RKO (cell line): ENCODE measurements at regions not wholly inside any gene's neighbourhood (a gene's known extent, or its start where the extent isn't known, plus 50 kb on each side); places are given as distances from the start of the nearest gene placed in this dataset.

ENCODE experiments used
- DNase-seq: peaks from one replicate; pipeline ENCODE4 v3.0.0-alpha.2; 2016; ENCODE audit warnings: low spot score

DNA sequence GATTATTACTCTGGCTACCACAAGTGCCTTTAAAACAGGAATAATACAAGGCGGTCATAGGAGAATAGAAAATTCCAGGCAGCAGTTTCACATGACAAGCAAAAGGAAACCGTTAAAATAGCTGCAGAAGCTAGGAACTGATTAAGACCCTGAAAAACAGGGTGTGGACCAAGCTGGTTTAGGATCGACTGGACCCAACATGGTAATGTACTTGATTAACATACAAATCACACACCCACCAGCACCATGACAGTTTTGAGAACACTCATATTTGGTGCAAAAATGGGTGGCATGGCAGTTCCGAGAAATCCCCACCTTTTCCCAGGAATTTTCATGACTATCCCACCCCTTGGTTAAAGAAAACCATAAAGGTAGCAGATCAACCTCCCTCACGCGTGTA is 51.9 kb upstream of the TMEM163 start:
- no peak for DNase-seq

- DNase-seq, result no peak
These were observed 52.6 kb upstream of the TMEM163 start for GRCh38 chr2:134771313-134771801.

GRCh38 chr2:134772493-134773169 is 53.8 kb upstream of the TMEM163 start:
- no peak for DNase-seq

GRCh38 chr2:134773335-134773734 is 54.5 kb upstream of the TMEM163 start:
- DNase-seq, result no peak

DNA sequence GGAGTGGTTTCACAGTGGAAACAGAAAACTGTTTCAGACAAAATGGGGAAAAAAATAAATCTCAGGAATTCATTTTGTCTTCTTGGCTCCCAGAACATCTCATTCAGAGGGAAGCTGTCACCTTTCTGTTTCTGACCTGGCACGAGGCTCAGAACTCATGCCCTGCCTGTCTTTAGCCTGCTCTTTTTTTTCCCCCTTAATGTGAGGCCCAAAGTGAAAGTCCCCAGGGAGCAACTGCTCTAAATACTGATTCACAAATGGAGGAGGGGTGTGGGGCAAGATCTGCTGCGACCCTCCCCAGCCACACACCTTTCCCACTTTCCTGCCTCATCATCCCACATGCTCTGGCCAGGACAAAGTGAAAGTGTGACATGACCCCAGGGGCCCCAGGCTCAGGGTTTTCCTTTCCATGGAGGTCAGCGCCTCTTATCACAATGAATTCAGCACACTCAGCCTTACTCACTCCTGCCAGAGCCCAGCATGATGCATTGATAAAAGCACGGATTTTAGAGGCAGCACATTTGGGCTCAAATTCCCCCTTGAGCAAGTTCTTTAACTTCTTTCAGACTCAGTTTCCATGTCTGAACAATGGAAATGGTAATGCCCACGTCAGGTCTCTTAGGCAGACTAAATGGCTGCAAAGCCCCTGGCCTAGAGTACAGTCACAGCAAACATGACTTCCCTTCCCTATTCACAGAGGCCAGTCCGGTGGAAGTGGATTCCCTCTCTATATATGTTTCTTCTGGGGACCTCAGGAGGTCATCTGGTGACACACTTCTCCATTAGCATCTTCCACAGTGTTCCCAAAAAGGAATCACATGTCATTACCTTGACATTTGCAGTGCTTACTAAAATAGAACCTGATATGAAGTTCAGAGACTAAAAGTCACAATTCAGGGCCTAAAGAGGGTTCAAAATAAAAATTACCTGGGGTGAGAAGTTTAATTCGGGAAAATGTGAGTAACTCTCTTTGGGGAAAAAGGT is 55.3 kb upstream of the TMEM163 start:
- DNase-seq, result peak; percentile 19

- no peak for DNase-seq
These were observed 56.2 kb upstream of the TMEM163 start for GRCh38 chr2:134774786-134775641.

DNA sequence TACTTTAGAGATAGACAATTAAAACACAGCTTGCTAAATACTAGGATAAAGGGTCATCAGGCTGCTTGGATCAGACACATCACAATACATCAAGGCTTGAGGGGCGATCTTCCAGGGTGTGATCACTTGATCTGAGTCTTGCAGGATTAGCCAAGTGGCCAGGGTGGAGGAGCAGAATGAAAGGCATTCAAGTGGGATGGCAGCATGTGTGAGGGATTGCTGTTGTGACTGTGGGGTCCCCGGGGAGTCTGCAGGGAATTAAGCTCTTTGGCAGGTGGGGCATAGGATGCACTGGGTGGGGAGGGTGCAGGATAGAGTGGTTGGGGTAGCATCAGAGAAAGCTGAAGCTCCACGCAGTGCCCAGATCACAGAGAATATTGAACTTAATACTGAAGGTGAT is 58.0 kb upstream of the TMEM163 start:
- no peak for DNase-seq

DNA sequence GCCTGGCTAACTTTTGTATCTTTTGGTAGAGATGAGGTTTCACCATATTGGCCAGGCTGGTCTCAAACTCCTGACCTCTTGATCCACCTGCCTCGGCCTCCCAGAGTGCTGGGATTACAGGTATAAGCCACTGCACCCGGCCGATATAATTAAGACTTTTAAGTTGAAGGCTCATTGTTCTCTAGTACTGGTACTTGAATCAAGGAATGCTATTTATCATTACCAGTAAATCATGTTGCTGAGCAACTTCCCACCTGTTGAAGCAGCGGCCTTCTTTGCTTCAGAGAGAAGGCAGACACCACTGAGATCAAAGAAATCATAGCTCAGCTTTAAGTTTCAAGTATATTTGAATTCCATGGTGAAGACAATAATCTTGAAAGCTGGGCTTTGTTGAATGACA is 58.8 kb upstream of the TMEM163 start:
- DNase-seq, result no peak

DNA sequence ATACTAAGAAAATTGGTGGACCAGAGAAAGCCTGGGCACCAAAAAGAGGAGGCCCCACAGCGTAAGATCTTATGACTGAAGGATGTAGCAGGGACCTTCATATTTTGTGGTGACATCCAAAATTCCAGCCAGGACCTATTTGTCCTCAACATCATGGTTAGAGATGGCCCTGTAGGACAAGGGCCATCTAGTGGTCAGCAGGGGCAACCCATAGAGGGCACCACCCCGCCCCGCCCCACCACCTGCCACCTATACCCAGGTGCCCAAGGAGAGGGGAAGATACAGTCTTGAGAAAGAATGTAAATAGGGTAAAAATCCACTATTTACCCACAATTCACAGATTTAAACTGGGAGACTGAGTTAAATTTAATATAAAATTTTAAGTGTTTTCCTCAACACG is 59.6 kb upstream of the TMEM163 start:
- no peak for DNase-seq

DNA sequence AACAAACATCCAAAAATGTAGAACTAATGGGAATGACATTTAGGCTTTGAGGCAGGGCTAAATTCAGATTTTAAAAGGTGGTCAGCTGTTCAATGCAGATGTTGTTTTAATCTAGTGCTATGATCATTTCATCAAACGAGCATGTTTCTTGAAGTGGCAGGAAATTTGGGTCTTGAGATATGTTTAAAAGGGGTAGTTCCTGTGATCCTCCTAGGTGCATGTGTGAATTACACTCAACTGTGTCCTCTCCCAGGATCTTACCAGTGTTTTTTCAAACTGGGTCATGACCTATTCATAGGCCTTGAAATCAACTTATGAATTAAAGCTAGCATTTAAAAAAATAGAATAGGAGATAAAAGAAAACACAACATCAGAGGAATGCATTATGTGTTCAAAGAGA is 57.4 kb upstream of the ACMSD start:
- DNase-seq, result no peak

- no peak for DNase-seq
These were observed 56.3 kb upstream of the ACMSD start for GRCh38 chr2:134782107-134782506.

GRCh38 chr2:134782792-134783191 is 55.6 kb upstream of the ACMSD start:
- DNase-seq, result peak; percentile 69

- no peak for DNase-seq
These were observed 54.5 kb upstream of the ACMSD start for GRCh38 chr2:134783912-134784311.

DNA sequence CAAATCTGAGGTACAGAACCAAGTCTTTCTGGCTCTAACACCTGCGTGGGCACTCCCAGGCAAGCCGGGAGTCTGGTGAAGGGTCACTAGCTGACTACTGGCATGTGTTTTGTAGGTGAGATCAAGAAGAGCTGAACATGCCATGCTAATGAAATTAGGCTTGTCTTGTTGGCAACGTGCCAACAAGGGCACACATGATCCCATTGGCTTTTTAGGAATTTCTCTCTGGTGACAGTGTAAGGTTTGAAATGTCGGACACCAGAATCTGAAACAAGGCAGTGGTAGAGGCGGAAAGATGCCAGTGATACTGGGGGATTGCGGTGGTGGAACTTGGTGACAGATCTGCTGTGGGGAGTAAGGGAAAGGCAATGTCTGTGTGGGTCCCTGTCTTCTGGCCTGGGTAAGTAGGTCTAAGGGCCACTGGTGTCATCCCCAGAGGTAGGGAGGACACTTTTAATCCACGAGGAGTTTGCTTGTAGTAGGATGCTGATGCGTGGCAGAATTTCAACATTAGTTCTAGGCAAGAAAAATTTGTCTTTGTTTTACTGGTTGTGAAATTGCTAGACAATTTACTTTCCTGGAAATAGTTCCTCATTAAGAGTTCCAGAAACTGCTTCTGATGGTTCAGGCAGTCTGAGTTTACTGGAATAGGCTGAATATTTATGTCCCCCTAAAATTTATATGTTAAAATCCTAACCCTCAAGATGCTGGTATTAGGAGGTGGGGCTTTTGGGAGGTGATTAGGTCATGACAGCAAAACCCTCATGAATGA is 52.6 kb upstream of the ACMSD start:
- no peak for DNase-seq

DNA sequence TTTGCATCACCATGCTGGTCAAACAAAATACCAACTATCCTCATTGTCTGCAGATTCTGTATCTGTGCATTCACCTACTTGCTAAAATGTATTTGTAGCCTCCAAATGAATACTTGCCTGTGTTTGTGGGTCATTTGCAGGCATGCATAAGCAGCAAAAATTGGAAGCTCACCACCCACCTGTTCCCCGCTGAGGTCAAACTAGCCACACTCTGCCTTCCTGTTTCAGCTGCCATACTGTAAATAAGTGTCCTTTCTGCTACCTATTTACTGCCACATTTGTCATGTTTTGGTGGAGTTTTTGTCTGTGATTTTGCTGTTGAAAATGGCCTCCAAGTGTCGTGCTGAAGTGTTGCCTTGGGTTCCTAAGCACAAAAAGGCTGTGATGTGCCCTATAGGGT is 50.0 kb upstream of the ACMSD start:
- DNase-seq, result no peak
